B cell (primary cell): ENCODE measurements at regions not wholly inside any gene's neighbourhood (a gene's known extent, or its start where the extent isn't known, plus 50 kb on each side); places are given as distances from the start of the nearest gene placed in this dataset.

Source experiments
- ATAC-seq: fragments of 200-7000 bp; cut with Tn5 transposase; one replicate; pipeline ENCODE4 v1.10.0; 2021; ENCODE audit warnings: low read depth, mild to moderate bottlenecking, moderate number of reproducible peaks, moderate library complexity
- CTCF ChIA-PET: fragments of 350-600 bp; sonication (Branson Sonifier 250); formaldehyde crosslinking; loops from one replicate; lab custom pipeline; 2021; ENCODE audit warnings: antibody characterized with exemption, inconsistent platforms; lab: Charles Lee
- POLR2A ChIA-PET: fragments of 350-600 bp; sonication (Branson Sonifier 250); formaldehyde crosslinking; loops from one replicate; lab custom pipeline; 2021; ENCODE audit warnings: antibody characterized with exemption; lab: Charles Lee
- DNase-seq: peaks from one replicate; pipeline ENCODE4 v3.0.0; 2013
- H2AFZ ChIP-seq: 2 replicates; pipeline ENCODE4 v1.6.1; 2012; ENCODE audit warnings: mild to moderate bottlenecking, low read depth, low read length; ENCODE audit not compliant: insufficient read depth, poor library complexity, severe bottlenecking
- H3K27ac ChIP-seq, 2 donors: 1 replicate in 1 of 2; 2 replicates in 1 of 2; pipeline ENCODE4 v1.5.1; 2012 to 2013; ENCODE audit warnings: low read length in 2 of 2, mild to moderate bottlenecking in 2 of 2, moderate library complexity in 1 of 2
- H3K27me3 ChIP-seq, 4 experiments: fragments of 200-600 bp in 1 of 4; sonication (generic) in 1 of 4; replicated peaks in 1 of 4; 1 replicate in 2 of 4; 2 replicates in 2 of 4; pipeline versions ENCODE4 v1.6.1 to v1.7.0; 2013 to 2016; ENCODE audit warnings: low read length in 3 of 4, mild to moderate bottlenecking in 2 of 4, mixed read lengths in 1 of 4, moderate library complexity in 1 of 4; ENCODE audit not compliant: insufficient read depth in 4 of 4, control insufficient read depth in 3 of 4; ENCODE audit errors: control extremely low read depth in 1 of 4
- H3K36me3 ChIP-seq, 2 experiments: replicated peaks in 1 of 2; 1 replicate in 1 of 2; 2 replicates in 1 of 2; pipeline versions ENCODE4 v1.6.1 to v1.7.1; 2013; ENCODE audit warnings: low read length in 1 of 2; ENCODE audit not compliant: insufficient read depth in 2 of 2, control insufficient read depth in 1 of 2; ENCODE audit errors: control extremely low read depth in 1 of 2, extremely low read depth in 1 of 2
- H3K4me1 ChIP-seq, 2 donors: fragments of 200-600 bp in 1 of 2; sonication (generic) in 1 of 2; 1 replicate in 1 of 2; 2 replicates in 1 of 2; pipeline versions ENCODE4 v1.5.1 to v1.6.1; 2013 to 2017; ENCODE audit warnings: low read length in 2 of 2; ENCODE audit not compliant: control insufficient read depth in 2 of 2, insufficient read depth in 2 of 2
- H3K4me2 ChIP-seq: replicated peaks from 2 replicates; pipeline ENCODE3; 2012; ENCODE audit warnings: mild to moderate bottlenecking, low read depth, low read length; ENCODE audit not compliant: poor library complexity, severe bottlenecking
- H3K4me3 ChIP-seq, 5 experiments: fragments of 200-600 bp in 1 of 5; sonication (generic) in 1 of 5; 1 replicate in 3 of 5; 2 replicates in 2 of 5; pipeline versions ENCODE4 v1.5.1 to v1.7.0; 2011 to 2016; ENCODE audit warnings: low read length in 4 of 5, mild to moderate bottlenecking in 4 of 5, low read depth in 2 of 5, control low read depth in 1 of 5, moderate library complexity in 1 of 5; ENCODE audit not compliant: insufficient read depth in 1 of 5; ENCODE audit errors: control extremely low read depth in 1 of 5, extremely low read depth in 1 of 5
- H3K79me2 ChIP-seq: fragments of 200-600 bp; sonication (generic); one replicate; pipeline ENCODE4 v1.6.0; 2016; ENCODE audit warnings: low read length; ENCODE audit not compliant: control insufficient read depth, insufficient read depth
- H3K9ac ChIP-seq: fragments of 200-600 bp; sonication (generic); 2 replicates; pipeline ENCODE4 v1.6.1; 2017; ENCODE audit warnings: mild to moderate bottlenecking, low read length, moderate library complexity
- H3K9me3 ChIP-seq, 3 donors: one replicate each; pipeline versions ENCODE4 v1.6.1 to v1.7.1; 2013; ENCODE audit warnings: low read length in 2 of 3; ENCODE audit not compliant: control insufficient read depth in 2 of 3, insufficient read depth in 1 of 3; ENCODE audit errors: control extremely low read depth in 1 of 3
- H4K20me1 ChIP-seq: 2 replicates; pipeline ENCODE4 v1.6.0; 2012; ENCODE audit warnings: mild to moderate bottlenecking, low read length; ENCODE audit not compliant: insufficient read depth, control insufficient read depth, poor library complexity, severe bottlenecking
- H3K27ac Mint-ChIP-seq: one replicate; pipeline ENCODE4 v1.8.0; 2021; ENCODE audit warnings: mixed read lengths
- H3K27me3 Mint-ChIP-seq: one replicate; pipeline ENCODE4 v1.8.0; 2021; ENCODE audit warnings: mixed read lengths
- H3K4me1 Mint-ChIP-seq: one replicate; pipeline ENCODE4 v1.8.0; 2021; ENCODE audit warnings: mixed read lengths
- H3K4me3 Mint-ChIP-seq: one replicate; pipeline ENCODE4 v1.8.0; 2021; ENCODE audit warnings: mixed read lengths
- H3K9me3 Mint-ChIP-seq: one replicate; pipeline ENCODE4 v1.8.0; 2022; ENCODE audit warnings: mixed read lengths; ENCODE audit not compliant: insufficient read depth
- CTCF ChIP-seq: fragments of 200-600 bp; IDR thresholded peaks from one replicate; pipeline ENCODE4 v1.8.0; 2022; ENCODE audit warnings: antibody characterized with exemption, mild to moderate bottlenecking
- EZH2 ChIP-seq: IDR thresholded peaks from 2 replicates; pipeline ENCODE4 v1.6.1; 2012; ENCODE audit warnings: borderline replicate concordance, low read depth, mild to moderate bottlenecking, moderate library complexity, low read length; ENCODE audit not compliant: insufficient read depth, poor library complexity, severe bottlenecking
- WGBS: methylation state at CpG from one replicate; pipeline ENCODE4 v1.1.5; 2013; ENCODE audit warnings: missing lambda C conversion rate; ENCODE audit not compliant: insufficient coverage; 5-methylcytosine and 5-hydroxymethylcytosine counted together
- intact Hi-C: fragments of 100-400 bp; cut with micrococcal nuclease; formaldehyde crosslinking; loops from one replicate; pipeline ENCODE4 v1.10.0; 2022

GRCh38 chr2:108182489-108182888 is 57.3 kb upstream of the SULT1C3 start:
- H3K36me3 ChIP-seq = no peaks in the 10 kb centered on the region
- no peak overlapping the region for H3K27ac Mint-ChIP-seq
- H3K4me3 ChIP-seq = no peak overlapping the region
- WGBS = 49% methylated on average over 6 of the region's 7 CpGs
- no peaks in the 10 kb centered on the region for H3K9me3 ChIP-seq
- no peak overlapping the region for H3K27ac ChIP-seq
- H3K27me3 Mint-ChIP-seq = peaks cover 5% of the 10 kb centered on the region
- H3K27me3 ChIP-seq = no peaks in the 10 kb centered on the region
- no peak overlapping the region for H3K4me3 Mint-ChIP-seq
- no peaks in the 10 kb centered on the region for H3K9me3 Mint-ChIP-seq
- no peaks in the 10 kb centered on the region for H3K4me1 Mint-ChIP-seq
- TF ChIP-seq CTCF (no peak), EZH2 (no peak)
- no peaks in the 10 kb centered on the region for H3K79me2 ChIP-seq
- H2AFZ ChIP-seq = no peak overlapping the region
- intact Hi-C loops = no loop called here
- H4K20me1 ChIP-seq = no peaks in the 10 kb centered on the region
- H3K9ac ChIP-seq = no peak overlapping the region
- H3K4me2 ChIP-seq = no peak overlapping the region
- POLR2A ChIA-PET = no interaction called here
- no peaks in the 10 kb centered on the region for H3K4me1 ChIP-seq
- ATAC-seq = no peak
- no peak for DNase-seq
- CTCF ChIA-PET = no interaction called here

- Histone ChIP-seq H3K4me2 (no peak overlapping the region), H2AFZ (no peak overlapping the region), H3K27ac (no peak overlapping the region), H3K9ac (no peak overlapping the region), H3K9me3 (no peaks in the 10 kb centered on the region), H3K4me1 (no peaks in the 10 kb centered on the region), H3K4me3 (no peak overlapping the region), H3K79me2 (no peaks in the 10 kb centered on the region), H4K20me1 (no peaks in the 10 kb centered on the region), H3K36me3 (no peaks in the 10 kb centered on the region), H3K27me3 (no peaks in the 10 kb centered on the region)
- Mint-ChIP-seq H3K4me3 (no peak overlapping the region), H3K9me3 (no peaks in the 10 kb centered on the region), H3K4me1 (no peaks in the 10 kb centered on the region), H3K27ac (no peak overlapping the region), H3K27me3 (peaks cover 9% of the 10 kb centered on the region)
- intact Hi-C loops = no loop called here
- DNase-seq (no peak), ATAC-seq (no peak)
- 0% methylated on average over 1 of the region's 2 CpGs for WGBS
- ChIA-PET CTCF (interaction anchor here (1.2 kb wide), 1 partner anchor 14 kb away, joined by 3 read pairs; no protein-coding TSS in a partner anchor), POLR2A (no interaction called here)
- TF ChIP-seq EZH2 (no peak), CTCF (no peak)
These were observed 55.3 kb upstream of the SULT1C3 start for GRCh38 chr2:108184419-108184818.
